Heart left ventricle (tissue), 16 donors: ENCODE measurements at regions not wholly inside any gene's neighbourhood (a gene's known extent, or its start where the extent isn't known, plus 50 kb on each side); places are given as distances from the start of the nearest gene placed in this dataset.

Experiments
- ATAC-seq, 4 donors: fragments of 200-7000 bp; cut with Tn5 transposase; one replicate each; pipeline ENCODE4 v1.9.1; 2020 to 2022; ENCODE audit warnings: moderate library complexity in 4 of 4, mild to moderate bottlenecking in 3 of 4, moderate number of reproducible peaks in 1 of 4
- DNase-seq, 5 donors: peaks; one replicate each; pipeline ENCODE4 v3.0.0-alpha.2; 2020
- H3K27ac ChIP-seq, 12 donors: fragments of 200-600 bp; sonication (generic) in 4 of 12; one replicate each; pipeline versions ENCODE4 v1.5.0 to v1.8.0; 2016 to 2022; ENCODE audit warnings: mild to moderate bottlenecking in 2 of 12
- H3K27me3 ChIP-seq, 9 donors: fragments of 200-600 bp; sonication (generic) in 2 of 9; one replicate each; pipeline versions ENCODE4 v1.5.1 to v1.8.0; 2016 to 2022; ENCODE audit warnings: mild to moderate bottlenecking in 3 of 9
- H3K36me3 ChIP-seq, 9 donors: fragments of 200-600 bp; sonication (generic) in 2 of 9; one replicate each; pipeline versions ENCODE4 v1.5.0 to v1.8.0; 2018 to 2022; ENCODE audit warnings: mild to moderate bottlenecking in 2 of 9
- H3K4me1 ChIP-seq, 12 donors: fragments of 200-600 bp; sonication (generic) in 4 of 12; one replicate each; pipeline versions ENCODE4 v1.5.0 to v1.8.0; 2016 to 2022; ENCODE audit warnings: mild to moderate bottlenecking in 3 of 12
- H3K4me3 ChIP-seq, 12 donors: fragments of 200-600 bp; sonication (generic) in 4 of 12; one replicate each; pipeline versions ENCODE4 v1.5.0 to v1.8.0; 2017 to 2022; ENCODE audit warnings: mild to moderate bottlenecking in 9 of 12, moderate library complexity in 4 of 12
- H3K9me3 ChIP-seq, 12 donors: fragments of 200-600 bp; sonication (generic) in 4 of 12; one replicate each; pipeline versions ENCODE4 v1.5.0 to v1.8.0; 2016 to 2022; ENCODE audit warnings: mild to moderate bottlenecking in 1 of 12
- POLR2A ChIP-seq, 2 donors: fragments of 450-650 bp; IDR thresholded peaks; one replicate each; pipeline ENCODE4 v1.6.1; 2017; ENCODE audit warnings: antibody characterized with exemption in 2 of 2, mild to moderate bottlenecking in 2 of 2, moderate library complexity in 2 of 2
- WGBS, 4 donors: extraction: QIAGEN DNeasy Blood & Tissue Kit in 2 of 4; methylation state at CpG; one replicate each; pipeline versions ENCODE4 v1.1.5 to v1.1.7; 2013 to 2018; 5-methylcytosine and 5-hydroxymethylcytosine counted together
- intact Hi-C, 10 donors: fragments of 100-400 bp; cut with DNase I; formaldehyde crosslinking; loops; one replicate each; pipeline versions ENCODE4 v1.11.1 to v1.14.2; 2022
- TF ChIP-seq, protein P1 (sequence below), 12 donors: fragments of 200-600 bp; sonication (generic) in 4 of 12; IDR thresholded peaks; one replicate each; pipeline versions ENCODE4 v1.5.0 to v1.8.0; 2018 to 2022; ENCODE audit warnings: antibody characterized with exemption in 12 of 12, mild to moderate bottlenecking in 5 of 12
- donor health status: ischemic (EF 13 %, LVEDD 7.1; RV severe dilation, severe dysfunction).
- donor health status: healthy with polysubstance abuse.
- donor health status: DM: no; HTN: yes; CAD: no.
- donor health status: DM: no; HTN: no; CAD: no.
- donor health status: ischemic (EF 25% LVEDD 6.9; RV normal size, moderate dysfunction).
- donor health status: ischemic (EF 25% LVEDD 5.7; RV mildly dilated, moderate dysfunction).
- donor health status: healthy.
- donor health status: DM: yes; HTN: yes; CAD: no.
- donor health status: ischemic (EF 35%, LVEDD 5.7; RV mildly dilated, moderate dysfunction).
- donor health status: nonischemic (EF 11% LVEDD 7.7; RV severe dilation, severe dysfunction).
- donor health status: DM: yes; HTN: yes; CAD: no.
- donor health status: PGD.
- donor health status: ischemic (EF 29% LVEDD 5.4; RV normal size, mild dysfunction).
- donor health status: nonischemic (EF 23%, LVEDD 6.1; RV moderate dilation, normal function).

DNA sequence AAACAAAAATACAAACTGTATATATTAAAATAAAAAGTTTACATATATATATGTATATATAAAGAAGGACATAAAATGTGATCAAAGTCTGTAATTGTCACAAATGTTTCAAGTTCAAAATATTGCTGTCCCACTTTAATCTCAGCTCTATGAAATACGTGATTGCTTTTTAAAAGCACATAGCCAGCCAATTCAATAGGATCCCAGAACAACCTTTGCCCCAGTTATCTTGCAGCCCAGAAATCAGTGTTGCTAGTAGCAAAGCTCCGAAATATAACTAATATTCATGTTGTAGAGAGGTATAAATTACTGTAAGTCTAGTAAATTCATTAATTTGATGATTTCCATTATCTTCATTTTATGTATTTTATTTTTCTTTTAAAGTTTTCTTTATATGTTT, 114.6 kb downstream of the ELOVL4 start:
- Histone ChIP-seq H3K27me3 (peaks cover 0 to 6% (median 0%) of the 10 kb centered on the region in 9 donors), H3K27ac (no peak overlapping the region), H3K4me1 (peaks cover 0 to 2% (median 0%) of the 10 kb centered on the region in 12 donors), H3K9me3 (no peaks in the 10 kb centered on the region), H3K36me3 (no peaks in the 10 kb centered on the region), H3K4me3 (no peak overlapping the region)
- DNase-seq (no peak), ATAC-seq (no peak)
- TF ChIP-seq, protein P1, sequence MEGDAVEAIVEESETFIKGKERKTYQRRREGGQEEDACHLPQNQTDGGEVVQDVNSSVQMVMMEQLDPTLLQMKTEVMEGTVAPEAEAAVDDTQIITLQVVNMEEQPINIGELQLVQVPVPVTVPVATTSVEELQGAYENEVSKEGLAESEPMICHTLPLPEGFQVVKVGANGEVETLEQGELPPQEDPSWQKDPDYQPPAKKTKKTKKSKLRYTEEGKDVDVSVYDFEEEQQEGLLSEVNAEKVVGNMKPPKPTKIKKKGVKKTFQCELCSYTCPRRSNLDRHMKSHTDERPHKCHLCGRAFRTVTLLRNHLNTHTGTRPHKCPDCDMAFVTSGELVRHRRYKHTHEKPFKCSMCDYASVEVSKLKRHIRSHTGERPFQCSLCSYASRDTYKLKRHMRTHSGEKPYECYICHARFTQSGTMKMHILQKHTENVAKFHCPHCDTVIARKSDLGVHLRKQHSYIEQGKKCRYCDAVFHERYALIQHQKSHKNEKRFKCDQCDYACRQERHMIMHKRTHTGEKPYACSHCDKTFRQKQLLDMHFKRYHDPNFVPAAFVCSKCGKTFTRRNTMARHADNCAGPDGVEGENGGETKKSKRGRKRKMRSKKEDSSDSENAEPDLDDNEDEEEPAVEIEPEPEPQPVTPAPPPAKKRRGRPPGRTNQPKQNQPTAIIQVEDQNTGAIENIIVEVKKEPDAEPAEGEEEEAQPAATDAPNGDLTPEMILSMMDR (IDR thresholded peaks at IDR 0.05): no peak
- TF ChIP-seq POLR2A (IDR thresholded peaks at IDR 0.05): no peak
- intact Hi-C loops: no loop called here
- WGBS, 4 donors: 47 to 56% (median 52%) methylated on average over 2 of the region's 2 CpGs

DNA sequence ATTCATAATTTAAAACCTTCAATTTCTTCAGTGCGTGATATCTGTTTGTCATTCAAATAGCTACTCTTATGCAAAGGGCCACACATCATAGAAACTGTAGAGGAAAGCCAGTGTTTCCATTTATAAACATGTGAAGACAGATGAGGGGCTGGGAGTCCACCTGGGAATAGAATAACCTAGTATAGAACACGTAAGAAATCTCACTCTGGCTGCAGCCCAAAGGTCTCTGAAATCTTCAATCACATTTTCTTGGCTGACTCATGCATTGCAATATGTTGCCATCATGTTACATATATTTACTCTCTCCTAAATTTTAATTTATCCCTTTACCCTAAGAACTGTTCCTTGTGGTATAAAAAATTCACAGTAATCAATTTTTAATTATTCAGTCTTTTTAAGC, 123.2 kb downstream of the ELOVL4 start:
- no peak for ATAC-seq
- Histone ChIP-seq H3K27ac (no peak overlapping the region), H3K9me3 (peaks cover 0 to 12% (median 0%) of the 10 kb centered on the region in 12 donors), H3K4me3 (no peak overlapping the region), H3K4me1 (no peaks in the 10 kb centered on the region), H3K27me3 (no peaks in the 10 kb centered on the region), H3K36me3 (no peaks in the 10 kb centered on the region)
- TF ChIP-seq POLR2A (IDR thresholded peaks at IDR 0.05): no peak
- TF ChIP-seq, protein P1 (IDR thresholded peaks at IDR 0.05): no peak
- DNase-seq: no peak
- intact Hi-C loops: no loop called here
- WGBS, 4 donors: 5 to 49% (median 45%) methylated on average over 2 of the region's 2 CpGs

DNA sequence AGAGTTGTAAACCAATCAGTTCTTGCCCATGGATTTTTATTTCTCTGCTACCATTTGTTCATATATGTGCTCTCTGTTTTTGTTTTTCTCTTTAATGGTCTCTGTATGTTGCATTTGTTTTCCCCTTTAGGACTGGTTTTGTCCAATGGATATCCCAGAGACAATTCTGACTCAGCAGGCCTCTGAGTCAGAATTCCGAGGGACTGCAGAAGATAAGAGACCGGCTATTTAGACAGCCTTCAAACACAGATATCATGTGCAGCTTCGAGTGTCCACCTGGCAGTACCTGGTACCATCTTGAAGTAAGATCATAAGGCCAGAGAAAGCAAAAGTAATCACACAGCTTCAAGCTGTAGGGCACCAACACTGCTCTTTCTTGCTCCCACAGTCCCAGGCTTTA, 125.5 kb downstream of the ELOVL4 start:
- Histone ChIP-seq H3K4me3 (no peak overlapping the region), H3K27me3 (no peaks in the 10 kb centered on the region), H3K36me3 (no peaks in the 10 kb centered on the region), H3K27ac (no peak overlapping the region), H3K4me1 (no peaks in the 10 kb centered on the region), H3K9me3 (peaks cover 0 to 12% (median 0%) of the 10 kb centered on the region in 12 donors)
- no peak for ATAC-seq
- 23 to 42% (median 31%) methylated on average over 3 of the region's 3 CpGs for WGBS, 4 donors
- intact Hi-C loops: no loop called here
- no peak for DNase-seq
- TF ChIP-seq POLR2A (IDR thresholded peaks at IDR 0.05): no peak
- TF ChIP-seq, protein P1 (IDR thresholded peaks at IDR 0.05): no peak

DNA sequence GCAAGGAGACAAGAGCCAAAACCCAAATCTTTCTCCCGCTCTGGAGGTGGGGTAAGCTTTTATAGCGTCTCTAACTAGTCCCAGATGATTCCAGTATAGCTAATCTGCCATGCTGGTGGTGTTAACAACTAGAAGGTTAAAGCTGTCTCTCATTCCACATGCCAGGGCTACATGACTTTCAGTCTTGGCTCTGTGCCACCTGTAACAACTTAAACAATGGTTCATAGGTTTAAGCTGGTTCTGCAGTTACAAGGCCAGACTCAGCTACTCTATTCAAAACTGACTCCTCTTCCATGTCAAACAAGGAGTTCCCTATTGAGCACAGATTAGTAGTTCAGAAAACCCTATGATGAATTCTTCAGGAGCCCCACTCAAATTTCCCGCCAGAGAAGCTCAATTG, 128.9 kb downstream of the ELOVL4 start:
- Histone ChIP-seq H3K4me3 (no peak overlapping the region), H3K36me3 (no peaks in the 10 kb centered on the region), H3K9me3 (no peaks in the 10 kb centered on the region), H3K27ac (no peak overlapping the region), H3K4me1 (no peaks in the 10 kb centered on the region), H3K27me3 (no peaks in the 10 kb centered on the region)
- no peak for DNase-seq
- intact Hi-C loops: loop anchor here in 1 of 10 donors (10.0 kb wide), 1 partner anchor 254 kb away; no protein-coding TSS in a partner anchor
- no peak for TF ChIP-seq POLR2A (IDR thresholded peaks at IDR 0.05)
- TF ChIP-seq, protein P1 (IDR thresholded peaks at IDR 0.05): no peak
- WGBS, 4 donors: 88 to 93% (median 91%) methylated on average over 3 of the region's 3 CpGs
- ATAC-seq: no peak
